T47D (cell line): ENCODE measurements at regions not wholly inside any gene's neighbourhood (a gene's known extent, or its start where the extent isn't known, plus 50 kb on each side); places are given as distances from the start of the nearest gene placed in this dataset.
"Not testable (repeated sequence)": the region's sequence is repeated elsewhere in the genome, so short reads cannot be mapped to it uniquely, and the experiment has no call there.

ENCODE experiments used
- DNase-seq, 2 experiments: peaks; one replicate each; pipeline versions ENCODE4 v3.0.0 to v3.0.0-alpha.2; 2011 to 2012; ENCODE audit warnings: low read depth in 1 of 2, low spot score in 1 of 2
- JUND ChIP-seq: IDR thresholded peaks from 2 replicates; pipeline ENCODE4 v1.6.1; 2012; ENCODE audit warnings: low read depth
- in situ Hi-C: cut with HindIII; loops from 2 replicates; pipeline ENCODE4 v1.10.0; 2016; ENCODE audit warnings: low sequenced_read_pairs, low pct_unique_long_range_greater_than_20kb

GRCh38 chr5:68026092-68026885, 189.3 kb upstream of the PIK3R1 start:
- TF ChIP-seq JUND: no peak
- DNase-seq: no peak
- in situ Hi-C loops: no loop called here

GRCh38 chr5:68024426-68024825, 191.1 kb upstream of the PIK3R1 start:
- in situ Hi-C loops: no loop called here
- DNase-seq: no peak
- no peak for TF ChIP-seq JUND

- DNase-seq: no peak
- no peak for TF ChIP-seq JUND
- in situ Hi-C loops: no loop called here
Observed at GRCh38 chr5:68021916-68022315, 193.6 kb upstream of the PIK3R1 start.

- in situ Hi-C loops: no loop called here
- no peak for DNase-seq
- TF ChIP-seq JUND: no peak
Observed at GRCh38 chr5:68021227-68021626, 194.3 kb upstream of the PIK3R1 start.

GRCh38 chr5:68020461-68020969, 195.0 kb upstream of the PIK3R1 start:
- in situ Hi-C loops, DNase-seq: not testable (repeated sequence)

- TF ChIP-seq JUND: no peak
- in situ Hi-C loops: no loop called here
- DNase-seq: no peak
Observed at GRCh38 chr5:68015381-68016302, 199.9 kb upstream of the PIK3R1 start.

- in situ Hi-C loops: no loop called here
- no peak for TF ChIP-seq JUND
- no peak for DNase-seq
Observed at GRCh38 chr5:68012831-68013230, 202.7 kb upstream of the PIK3R1 start.

- in situ Hi-C loops: no loop called here
- no peak for DNase-seq
- no peak for TF ChIP-seq JUND
Observed at GRCh38 chr5:68012429-68012828, 203.1 kb upstream of the PIK3R1 start.

- TF ChIP-seq JUND: no peak
- in situ Hi-C loops: no loop called here
- no peak for DNase-seq
Observed at GRCh38 chr5:68011801-68012200, 203.8 kb upstream of the PIK3R1 start.

GRCh38 chr5:68011259-68011760, 204.2 kb upstream of the PIK3R1 start:
- DNase-seq: no peak
- in situ Hi-C loops: no loop called here
- TF ChIP-seq JUND: no peak

- no peak for TF ChIP-seq JUND
- no peak for DNase-seq
- in situ Hi-C loops: no loop called here
Observed at GRCh38 chr5:68010740-68011139, 204.8 kb upstream of the PIK3R1 start.

GRCh38 chr5:68007451-68007850, 208.1 kb upstream of the PIK3R1 start:
- in situ Hi-C loops: no loop called here
- TF ChIP-seq JUND: no peak
- no peak for DNase-seq

GRCh38 chr5:68002836-68003235, 212.7 kb upstream of the PIK3R1 start:
- no peak for TF ChIP-seq JUND
- in situ Hi-C loops: no loop called here

More at GRCh38 chr5:68002836-68003235, 212.7 kb upstream of the PIK3R1 start:
- no peak for DNase-seq
